GM06990 (cell line): ENCODE measurements at regions not wholly inside any gene's neighbourhood (a gene's known extent, or its start where the extent isn't known, plus 50 kb on each side); places are given as distances from the start of the nearest gene placed in this dataset.
"Not testable (repeated sequence)": the region's sequence is repeated elsewhere in the genome, so short reads cannot be mapped to it uniquely, and the experiment has no call there.

Experiments used
- DNase-seq: peaks from one replicate; pipeline ENCODE4 v3.0.0-alpha.2; 2011; ENCODE audit not compliant: insufficient read length; ENCODE audit errors: extremely low read depth
- H3K27me3 ChIP-seq: replicated peaks from 2 replicates; pipeline ENCODE4 v1.6.0; 2011; ENCODE audit warnings: low read length; ENCODE audit not compliant: control insufficient read depth, insufficient read depth
- H3K36me3 ChIP-seq: 2 replicates; pipeline ENCODE4 v1.5.1; 2011; ENCODE audit warnings: low read length; ENCODE audit not compliant: control insufficient read depth, insufficient read depth
- H3K4me3 ChIP-seq: replicated peaks from 2 replicates; pipeline ENCODE4 v1.5.1; 2011; ENCODE audit warnings: low read depth, mild to moderate bottlenecking, control low read depth, low read length
- CTCF ChIP-seq: IDR thresholded peaks from 2 replicates; pipeline ENCODE4 v1.5.1; 2011; ENCODE audit warnings: low read length, control low read depth, mild to moderate bottlenecking, inconsistent platforms; ENCODE audit not compliant: insufficient read depth, poor library complexity, severe bottlenecking

- TF ChIP-seq CTCF = no peak
- Histone ChIP-seq H3K27me3 (no peaks in the 10 kb centered on the region), H3K36me3 (no peaks in the 10 kb centered on the region), H3K4me3 (no peak overlapping the region)
- DNase-seq = no peak
Observed at GRCh38 chr5:52077941-52078815, 694.9 kb downstream of the ISL1 start.

GRCh38 chr5:52102311-52102710 is 685.4 kb upstream of the ITGA1 start:
- H3K4me3 ChIP-seq, H3K27me3 ChIP-seq, H3K36me3 ChIP-seq, DNase-seq: not testable (repeated sequence)

- no peak for TF ChIP-seq CTCF
- no peak for DNase-seq
- H3K27me3 ChIP-seq = no peaks in the 10 kb centered on the region
- no peak overlapping the region for H3K4me3 ChIP-seq
- no peaks in the 10 kb centered on the region for H3K36me3 ChIP-seq
Observed at GRCh38 chr5:52107210-52107905, 680.4 kb upstream of the ITGA1 start.

GRCh38 chr5:52119768-52120167 is 667.9 kb upstream of the ITGA1 start:
- TF ChIP-seq CTCF = no peak
- DNase-seq = no peak
- H3K27me3 ChIP-seq = no peaks in the 10 kb centered on the region
- H3K4me3 ChIP-seq = no peak overlapping the region
- no peaks in the 10 kb centered on the region for H3K36me3 ChIP-seq

GRCh38 chr5:52132053-52132452 is 655.7 kb upstream of the ITGA1 start:
- H3K36me3 ChIP-seq = no peaks in the 10 kb centered on the region
- H3K27me3 ChIP-seq = no peaks in the 10 kb centered on the region
- no peak overlapping the region for H3K4me3 ChIP-seq
- no peak for DNase-seq
- TF ChIP-seq CTCF = no peak

- Histone ChIP-seq H3K36me3 (no peaks in the 10 kb centered on the region), H3K4me3 (no peak overlapping the region), H3K27me3 (no peaks in the 10 kb centered on the region)
- DNase-seq = no peak
- no peak for TF ChIP-seq CTCF
Observed at GRCh38 chr5:52134013-52134650, 653.6 kb upstream of the ITGA1 start.
